ENCODE measurements at regions not wholly inside any gene's neighbourhood (a gene's known extent, or its start where the extent isn't known, plus 50 kb on each side); places are given as distances from the start of the nearest gene placed in this dataset.

GRCh38 chr3:194212845-194213331 is 76.9 kb downstream of the HES1 start:
- peak in 2 of 9 donors; percentile 41 to 51 for DNase-seq (ENCODE audit: low read depth in 6 of 9, low spot score in 9 of 9)
- H3K27ac ChIP-seq (ENCODE audit: low read depth in 1 of 2, low read length in 1 of 2), result no peak overlapping the region
- H3K4me1 ChIP-seq (ENCODE audit: control insufficient read depth in 2 of 2, insufficient read depth in 2 of 2, low read length in 2 of 2), result peaks cover 0 to 14% of the 10 kb centered on the region in 2 donors
- H3K36me3 ChIP-seq (ENCODE audit: control insufficient read depth in 2 of 2, insufficient read depth in 2 of 2, low read length in 1 of 2), result no peaks in the 10 kb centered on the region
- H3K9me3 ChIP-seq (ENCODE audit: control insufficient read depth in 2 of 2, insufficient read depth in 1 of 2, low read length in 1 of 2), result no peaks in the 10 kb centered on the region
- no peak overlapping the region for H3K4me3 ChIP-seq (ENCODE audit: low read length in 2 of 2)
- 44% methylated on average over 10 of the region's 10 CpGs for WGBS
- H3K27me3 ChIP-seq (ENCODE audit: control insufficient read depth in 2 of 2, insufficient read depth in 1 of 2, low read length in 1 of 2), result no peaks in the 10 kb centered on the region

GRCh38 chr3:194215392-194215791 is 79.4 kb downstream of the HES1 start:
- WGBS, result 86% methylated on average over 6 of the region's 6 CpGs
- Histone ChIP-seq H3K4me3 (ENCODE audit: low read length in 2 of 2) (no peak overlapping the region), H3K27ac (ENCODE audit: low read depth in 1 of 2, low read length in 1 of 2) (no peak overlapping the region), H3K4me1 (ENCODE audit: control insufficient read depth in 2 of 2, insufficient read depth in 2 of 2, low read length in 2 of 2) (peaks cover 0 to 14% of the 10 kb centered on the region in 2 donors), H3K36me3 (ENCODE audit: control insufficient read depth in 2 of 2, insufficient read depth in 2 of 2, low read length in 1 of 2) (no peaks in the 10 kb centered on the region), H3K27me3 (ENCODE audit: control insufficient read depth in 2 of 2, insufficient read depth in 1 of 2, low read length in 1 of 2) (peaks cover 0 to 2% of the 10 kb centered on the region in 2 donors), H3K9me3 (ENCODE audit: control insufficient read depth in 2 of 2, insufficient read depth in 1 of 2, low read length in 1 of 2) (no peaks in the 10 kb centered on the region)
- no peak for DNase-seq (ENCODE audit: low read depth in 6 of 9, low spot score in 9 of 9)

- no peak overlapping the region for H3K4me3 ChIP-seq (ENCODE audit: low read length in 2 of 2)
- peaks cover 0 to 6% of the 10 kb centered on the region in 2 donors for H3K4me1 ChIP-seq (ENCODE audit: control insufficient read depth in 2 of 2, insufficient read depth in 2 of 2, low read length in 2 of 2)
- WGBS, result 95% methylated on average over 13 of the region's 13 CpGs
These were observed 82.9 kb downstream of the HES1 start for GRCh38 chr3:194218646-194219453.

GRCh38 chr3:194219826-194220410 is 84.0 kb downstream of the HES1 start:
- Histone ChIP-seq H3K36me3 (ENCODE audit: control insufficient read depth in 2 of 2, insufficient read depth in 2 of 2, low read length in 1 of 2) (no peaks in the 10 kb centered on the region), H3K9me3 (ENCODE audit: control insufficient read depth in 2 of 2, insufficient read depth in 1 of 2, low read length in 1 of 2) (peaks cover 0 to under 1% of the 10 kb centered on the region in 2 donors), H3K4me3 (ENCODE audit: low read length in 2 of 2) (no peak overlapping the region), H3K4me1 (ENCODE audit: control insufficient read depth in 2 of 2, insufficient read depth in 2 of 2, low read length in 2 of 2) (peaks cover 0 to 15% of the 10 kb centered on the region in 2 donors), H3K27ac (ENCODE audit: low read depth in 1 of 2, low read length in 1 of 2) (no peak overlapping the region), H3K27me3 (ENCODE audit: control insufficient read depth in 2 of 2, insufficient read depth in 1 of 2, low read length in 1 of 2) (peaks cover 0 to 3% of the 10 kb centered on the region in 2 donors)
- 96% methylated on average over 10 of the region's 10 CpGs for WGBS
- no peak for DNase-seq (ENCODE audit: low read depth in 6 of 9, low spot score in 9 of 9)

More at GRCh38 chr3:194218646-194219453, 82.9 kb downstream of the HES1 start:
- Histone ChIP-seq H3K27ac (ENCODE audit: low read depth in 1 of 2, low read length in 1 of 2) (no peak overlapping the region), H3K27me3 (ENCODE audit: control insufficient read depth in 2 of 2, insufficient read depth in 1 of 2, low read length in 1 of 2) (peaks cover 0 to 2% of the 10 kb centered on the region in 2 donors), H3K36me3 (ENCODE audit: control insufficient read depth in 2 of 2, insufficient read depth in 2 of 2, low read length in 1 of 2) (no peaks in the 10 kb centered on the region), H3K9me3 (ENCODE audit: control insufficient read depth in 2 of 2, insufficient read depth in 1 of 2, low read length in 1 of 2) (no peaks in the 10 kb centered on the region)
- DNase-seq (ENCODE audit: low read depth in 6 of 9, low spot score in 9 of 9), result no peak

GRCh38 chr3:194220901-194221326 is 85.0 kb downstream of the HES1 start:
- WGBS, result 96% methylated on average over 8 of the region's 8 CpGs
- no peak overlapping the region for H3K27ac ChIP-seq (ENCODE audit: low read depth in 1 of 2, low read length in 1 of 2)
- H3K27me3 ChIP-seq (ENCODE audit: control insufficient read depth in 2 of 2, insufficient read depth in 1 of 2, low read length in 1 of 2), result peaks cover 0 to 8% of the 10 kb centered on the region in 2 donors

GRCh38 chr3:194221336-194221735 is 85.4 kb downstream of the HES1 start:
- Histone ChIP-seq H3K4me3 (ENCODE audit: low read length in 2 of 2) (no peak overlapping the region), H3K4me1 (ENCODE audit: control insufficient read depth in 2 of 2, insufficient read depth in 2 of 2, low read length in 2 of 2) (peaks cover 0 to 24% of the 10 kb centered on the region in 2 donors), H3K27ac (ENCODE audit: low read depth in 1 of 2, low read length in 1 of 2) (no peak overlapping the region), H3K27me3 (ENCODE audit: control insufficient read depth in 2 of 2, insufficient read depth in 1 of 2, low read length in 1 of 2) (peaks cover 0 to 8% of the 10 kb centered on the region in 2 donors), H3K36me3 (ENCODE audit: control insufficient read depth in 2 of 2, insufficient read depth in 2 of 2, low read length in 1 of 2) (no peaks in the 10 kb centered on the region), H3K9me3 (ENCODE audit: control insufficient read depth in 2 of 2, insufficient read depth in 1 of 2, low read length in 1 of 2) (peaks cover 0 to 4% of the 10 kb centered on the region in 2 donors)
- no peak for DNase-seq (ENCODE audit: low read depth in 6 of 9, low spot score in 9 of 9)
- 87% methylated on average over 4 of the region's 4 CpGs for WGBS

More at GRCh38 chr3:194220901-194221326, 85.0 kb downstream of the HES1 start:
- DNase-seq (ENCODE audit: low read depth in 6 of 9, low spot score in 9 of 9), result no peak
- no peaks in the 10 kb centered on the region for H3K36me3 ChIP-seq (ENCODE audit: control insufficient read depth in 2 of 2, insufficient read depth in 2 of 2, low read length in 1 of 2)
- H3K9me3 ChIP-seq (ENCODE audit: control insufficient read depth in 2 of 2, insufficient read depth in 1 of 2, low read length in 1 of 2), result peaks cover 0 to 4% of the 10 kb centered on the region in 2 donors
- peaks cover 0 to 24% of the 10 kb centered on the region in 2 donors for H3K4me1 ChIP-seq (ENCODE audit: control insufficient read depth in 2 of 2, insufficient read depth in 2 of 2, low read length in 2 of 2)
- H3K4me3 ChIP-seq (ENCODE audit: low read length in 2 of 2), result no peak overlapping the region

GRCh38 chr3:194223951-194224350 is 88.0 kb downstream of the HES1 start:
- WGBS, result 17% methylated on average over 4 of the region's 4 CpGs
- Histone ChIP-seq H3K4me3 (ENCODE audit: low read length in 2 of 2) (no peak overlapping the region), H3K9me3 (ENCODE audit: control insufficient read depth in 2 of 2, insufficient read depth in 1 of 2, low read length in 1 of 2) (peaks cover 0 to 4% of the 10 kb centered on the region in 2 donors), H3K27ac (ENCODE audit: low read depth in 1 of 2, low read length in 1 of 2) (no peak overlapping the region), H3K27me3 (ENCODE audit: control insufficient read depth in 2 of 2, insufficient read depth in 1 of 2, low read length in 1 of 2) (peaks cover 0 to 10% of the 10 kb centered on the region in 2 donors), H3K4me1 (ENCODE audit: control insufficient read depth in 2 of 2, insufficient read depth in 2 of 2, low read length in 2 of 2) (peaks cover 0 to 24% of the 10 kb centered on the region in 2 donors), H3K36me3 (ENCODE audit: control insufficient read depth in 2 of 2, insufficient read depth in 2 of 2, low read length in 1 of 2) (no peaks in the 10 kb centered on the region)
- DNase-seq (ENCODE audit: low read depth in 6 of 9, low spot score in 9 of 9), result no peak

GRCh38 chr3:194224471-194225417 is 88.8 kb downstream of the HES1 start:
- H3K4me1 ChIP-seq (ENCODE audit: control insufficient read depth in 2 of 2, insufficient read depth in 2 of 2, low read length in 2 of 2), result peaks cover 0 to 24% of the 10 kb centered on the region in 2 donors
- no peaks in the 10 kb centered on the region for H3K36me3 ChIP-seq (ENCODE audit: control insufficient read depth in 2 of 2, insufficient read depth in 2 of 2, low read length in 1 of 2)
- 47% methylated on average over 20 of the region's 20 CpGs for WGBS
- H3K9me3 ChIP-seq (ENCODE audit: control insufficient read depth in 2 of 2, insufficient read depth in 1 of 2, low read length in 1 of 2), result peaks cover 0 to 4% of the 10 kb centered on the region in 2 donors
- peaks cover 0 to 10% of the 10 kb centered on the region in 2 donors for H3K27me3 ChIP-seq (ENCODE audit: control insufficient read depth in 2 of 2, insufficient read depth in 1 of 2, low read length in 1 of 2)
- no peak overlapping the region for H3K27ac ChIP-seq (ENCODE audit: low read depth in 1 of 2, low read length in 1 of 2)
- no peak overlapping the region for H3K4me3 ChIP-seq (ENCODE audit: low read length in 2 of 2)
- peak in 2 of 9 donors; percentile 32 to 52 for DNase-seq (ENCODE audit: low read depth in 6 of 9, low spot score in 9 of 9)

Measured in thymus (tissue), 11 donors.